GM19328 (cell line): ENCODE measurements at regions not wholly inside any gene's neighbourhood (a gene's known extent, or its start where the extent isn't known, plus 50 kb on each side); places are given as distances from the start of the nearest gene placed in this dataset.
"Not testable (repeated sequence)": the region's sequence is repeated elsewhere in the genome, so short reads cannot be mapped to it uniquely, and the experiment has no call there.

Experiments used
- ATAC-seq: cut with Tn5 transposase; IDR thresholded peaks from one replicate; pipeline ENCODE4 v1.9.1; 2021; ENCODE audit warnings: mild to moderate bottlenecking, moderate library complexity; ENCODE audit not compliant: unreplicated experiment

GRCh38 chr2:167844714-167845530 is 402.5 kb downstream of the STK39 start:
- ATAC-seq = no peak

GRCh38 chr2:167843657-167844056 is 403.7 kb downstream of the STK39 start:
- no peak for ATAC-seq

DNA sequence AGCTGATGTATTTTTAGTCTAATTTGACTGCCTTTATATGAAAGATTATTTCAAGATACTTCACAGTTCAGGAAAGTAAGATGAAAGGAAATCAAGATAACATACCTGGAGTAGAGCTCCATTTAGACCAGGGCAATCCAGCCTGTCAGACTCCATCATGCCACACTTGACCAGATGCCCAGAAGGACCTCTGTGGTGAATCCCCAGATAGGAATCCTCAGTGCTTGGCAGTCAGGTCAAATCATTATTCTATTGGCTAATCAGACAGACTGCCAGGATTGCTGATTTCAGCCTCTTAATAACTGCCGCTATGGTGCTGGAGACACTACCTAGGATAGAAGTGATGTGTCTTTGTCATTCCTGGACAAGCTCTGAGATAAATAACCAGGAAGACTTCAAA is 404.2 kb downstream of the STK39 start:
- ATAC-seq = no peak

DNA sequence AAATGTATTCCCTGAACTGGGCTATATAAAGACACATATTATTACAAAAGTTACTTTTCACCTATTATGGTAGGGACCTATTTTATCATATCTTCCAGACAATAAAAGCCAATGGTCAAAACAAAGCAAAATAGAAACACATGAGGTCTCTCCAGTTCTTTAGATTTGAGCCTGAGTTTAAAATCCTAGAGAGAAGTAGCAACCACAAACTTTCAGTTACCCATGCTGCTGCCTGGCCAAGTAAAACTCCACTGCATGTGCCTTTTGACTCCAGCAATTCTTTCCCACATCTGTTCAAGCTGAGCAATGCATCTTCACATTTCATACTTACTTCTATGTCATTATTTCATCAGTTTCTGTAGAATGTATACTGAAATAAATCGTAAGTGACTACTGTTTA is 405.3 kb downstream of the STK39 start:
- no peak for ATAC-seq

- not testable (repeated sequence) for ATAC-seq
These were observed 412.1 kb downstream of the STK39 start for GRCh38 chr2:167835290-167835689.

DNA sequence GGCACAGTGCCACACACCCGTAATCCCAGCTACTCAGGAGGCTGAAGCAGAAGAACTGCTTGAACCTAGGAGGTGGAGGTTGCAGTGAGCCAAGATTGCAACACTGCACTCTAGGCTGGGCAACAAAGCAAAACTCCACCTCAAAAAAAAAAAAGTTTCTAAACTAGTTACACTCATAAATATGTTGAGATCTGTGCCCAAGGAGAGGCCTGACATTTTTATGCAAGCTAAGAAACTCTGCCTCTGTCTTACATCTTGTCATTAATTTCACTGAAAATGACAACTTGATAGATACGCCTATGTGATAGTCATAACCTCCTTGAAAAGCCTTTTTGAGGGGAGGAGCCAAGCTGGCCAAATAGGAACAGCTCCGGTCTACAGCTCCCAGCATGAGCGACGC is 412.7 kb downstream of the STK39 start:
- ATAC-seq = no peak

GRCh38 chr2:167833294-167833693 is 414.1 kb downstream of the STK39 start:
- ATAC-seq = no peak

DNA sequence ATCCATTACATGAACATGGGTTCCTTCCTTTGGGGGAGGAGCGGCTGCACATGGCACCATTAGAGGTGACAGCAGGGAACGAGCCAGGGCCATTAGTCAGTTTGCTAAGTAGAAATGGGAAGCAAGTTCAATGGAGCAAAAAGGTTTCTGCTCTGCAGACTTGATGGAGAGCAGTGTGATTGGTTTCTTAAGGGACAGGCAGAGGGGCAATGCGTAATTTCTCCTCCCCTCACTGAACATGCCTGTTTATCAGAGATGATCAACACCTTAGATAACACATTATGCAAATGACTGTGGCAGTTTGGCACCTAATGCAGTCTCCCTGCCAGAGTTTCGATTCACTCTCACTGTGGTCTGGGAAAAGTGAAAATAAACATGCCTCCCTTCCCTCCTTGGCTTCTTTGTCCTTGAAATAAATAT is 414.5 kb downstream of the STK39 start:
- no peak for ATAC-seq

DNA sequence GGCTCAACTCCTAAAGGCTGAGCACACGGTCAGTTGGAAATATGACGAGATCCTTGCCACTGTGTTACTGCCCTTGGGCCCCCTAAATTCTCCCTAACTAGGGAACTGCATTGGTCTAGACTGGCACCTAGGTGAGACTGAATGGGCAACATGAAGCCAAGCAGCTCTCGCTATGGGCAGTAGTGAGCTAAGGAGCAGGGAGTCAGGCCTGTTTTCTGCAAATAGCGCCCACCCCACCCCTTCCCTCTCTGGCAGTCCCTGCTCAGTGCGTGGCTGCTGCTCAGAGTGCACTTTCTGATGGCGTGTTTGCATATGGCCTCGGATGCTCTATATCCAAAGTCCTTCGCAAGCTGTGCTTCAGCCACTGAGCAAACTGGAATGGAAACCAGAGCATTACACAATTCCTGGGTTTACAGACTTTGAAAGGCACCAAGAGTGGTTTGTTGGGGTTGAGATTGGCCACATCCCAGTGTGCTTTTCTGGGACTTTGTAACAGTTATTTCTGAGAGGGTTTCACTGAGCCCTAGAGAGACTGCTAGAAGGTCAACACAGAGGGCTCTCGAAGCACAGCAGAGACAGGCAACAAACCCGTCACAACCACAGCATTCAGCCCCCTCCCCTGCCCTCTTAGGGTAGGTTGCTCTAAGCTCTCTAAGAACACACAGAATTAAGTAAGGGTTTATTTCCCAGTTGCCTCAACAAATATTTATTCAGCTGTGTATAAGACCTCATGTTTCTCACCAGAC is 419.9 kb downstream of the STK39 start:
- ATAC-seq = no peak

GRCh38 chr2:167826906-167827305 is 420.5 kb downstream of the STK39 start:
- no peak for ATAC-seq

DNA sequence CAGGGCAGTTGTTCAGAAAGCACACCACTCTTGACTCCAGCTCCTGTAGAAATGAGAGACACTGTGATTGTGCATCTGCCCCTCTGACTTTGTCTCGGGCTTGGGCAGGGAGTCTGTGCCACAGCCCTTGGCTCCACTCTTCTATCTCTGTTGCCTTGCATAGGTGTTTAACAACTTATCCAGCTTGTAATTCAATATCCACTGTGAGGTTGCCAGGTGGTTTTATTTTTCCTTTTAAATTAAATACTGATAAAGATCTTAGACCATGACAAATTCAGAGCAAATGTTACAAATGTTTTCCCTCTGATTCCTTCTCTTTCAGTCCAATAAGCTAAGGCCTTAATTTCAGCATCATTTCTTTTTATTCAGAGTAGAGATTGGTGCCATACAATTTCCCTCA is 421.7 kb downstream of the STK39 start:
- ATAC-seq = no peak

DNA sequence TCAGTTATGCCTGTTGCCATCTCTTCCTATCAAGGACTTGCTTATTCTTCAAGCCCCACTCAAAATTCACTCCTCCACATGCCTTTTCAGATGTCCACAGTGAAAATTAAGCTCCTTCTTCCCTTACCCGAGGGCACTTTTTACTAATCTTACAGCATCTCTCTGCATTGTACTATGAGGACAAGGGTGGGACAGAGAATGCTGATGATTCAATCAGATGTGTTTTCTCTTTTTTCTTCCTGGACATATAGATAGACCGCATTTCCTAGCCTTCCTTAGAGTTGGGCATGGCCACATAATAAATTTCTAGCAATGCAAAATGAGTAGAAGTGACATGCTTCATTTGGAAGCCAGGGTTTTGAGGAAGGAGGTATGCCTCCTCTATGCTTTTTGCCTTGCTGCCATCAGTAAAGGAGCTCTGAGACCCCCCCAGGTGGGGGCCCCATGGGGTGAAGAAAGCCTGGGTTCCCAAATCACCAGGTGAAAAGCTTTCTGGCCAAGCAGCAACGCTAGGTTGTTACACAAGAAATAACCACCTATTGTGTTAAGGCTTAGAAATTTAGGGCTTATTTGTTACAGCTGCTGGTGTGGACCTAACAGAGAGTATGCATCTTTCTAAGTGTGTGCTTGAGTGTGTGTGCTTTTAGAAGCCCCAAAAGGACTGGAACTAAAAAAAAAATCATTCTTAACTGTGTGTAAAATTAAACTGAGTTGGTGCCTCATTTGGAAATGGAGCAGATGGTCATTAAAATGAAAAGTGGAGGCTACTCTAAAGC is 424.5 kb downstream of the STK39 start:
- no peak for ATAC-seq

DNA sequence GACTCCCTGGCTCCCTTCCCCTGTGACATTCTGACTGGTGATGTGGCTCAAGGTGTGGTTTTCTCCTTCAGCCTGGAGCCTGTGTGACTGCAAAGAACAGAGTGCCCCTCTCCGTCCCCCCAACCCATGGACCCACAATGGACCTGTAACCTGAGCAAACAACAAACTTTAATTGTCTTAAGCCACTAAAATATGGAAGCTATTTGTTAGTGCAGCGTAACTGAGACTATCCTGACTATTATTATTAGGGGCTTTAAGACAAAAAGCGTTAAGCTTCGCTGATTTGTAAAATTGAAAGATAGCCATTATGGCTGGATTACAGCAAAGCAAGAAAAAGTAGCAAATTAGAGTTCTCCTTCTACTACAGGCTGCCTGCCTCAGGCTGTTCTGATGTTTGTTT is 426.9 kb downstream of the STK39 start:
- no peak for ATAC-seq

DNA sequence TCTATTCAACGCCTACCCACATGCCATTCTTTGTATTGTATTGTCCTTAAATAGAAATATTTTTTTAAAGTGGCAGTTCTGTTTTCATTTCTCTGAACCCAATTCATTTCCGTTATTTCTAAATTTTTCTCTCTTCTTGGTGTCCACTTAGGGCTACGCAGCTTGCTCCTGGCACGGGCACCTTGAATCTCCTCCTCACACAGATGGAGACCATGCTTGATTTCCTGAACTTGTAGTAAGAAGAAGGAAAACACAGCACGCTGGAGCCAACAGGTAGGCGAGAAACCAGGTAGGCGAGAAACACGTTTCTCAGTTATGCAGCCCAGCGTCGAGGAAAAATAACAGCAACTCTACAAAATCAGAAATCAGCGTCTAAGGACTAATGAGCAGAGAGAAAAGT is 428.9 kb downstream of the STK39 start:
- no peak for ATAC-seq

GRCh38 chr2:167817908-167818307 is 429.5 kb downstream of the STK39 start:
- no peak for ATAC-seq

GRCh38 chr2:167817422-167817821 is 430.0 kb downstream of the STK39 start:
- no peak for ATAC-seq

DNA sequence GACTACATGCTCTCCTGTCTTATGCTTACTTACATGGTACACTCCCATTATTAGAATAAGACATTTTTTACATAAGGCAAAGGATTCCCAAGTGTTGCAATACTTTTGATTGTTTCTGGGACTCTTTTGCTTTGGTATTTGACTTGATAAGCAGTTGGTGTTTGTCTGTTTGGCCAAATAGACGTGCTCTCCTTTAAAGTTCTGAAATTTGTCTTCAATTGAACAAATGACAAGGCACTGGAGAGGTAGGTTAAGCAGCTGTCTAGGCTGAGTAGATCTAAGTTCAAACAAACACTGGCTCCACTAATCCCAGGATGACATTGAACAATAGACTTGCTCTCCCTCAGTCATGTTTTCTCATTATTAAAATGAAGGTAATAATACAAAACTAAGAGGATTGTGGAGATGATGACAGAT is 430.5 kb downstream of the STK39 start:
- no peak for ATAC-seq

- no peak for ATAC-seq
These were observed 432.3 kb downstream of the STK39 start for GRCh38 chr2:167814881-167815718.

GRCh38 chr2:167814482-167814880 is 432.9 kb downstream of the STK39 start:
- not testable (repeated sequence) for ATAC-seq

DNA sequence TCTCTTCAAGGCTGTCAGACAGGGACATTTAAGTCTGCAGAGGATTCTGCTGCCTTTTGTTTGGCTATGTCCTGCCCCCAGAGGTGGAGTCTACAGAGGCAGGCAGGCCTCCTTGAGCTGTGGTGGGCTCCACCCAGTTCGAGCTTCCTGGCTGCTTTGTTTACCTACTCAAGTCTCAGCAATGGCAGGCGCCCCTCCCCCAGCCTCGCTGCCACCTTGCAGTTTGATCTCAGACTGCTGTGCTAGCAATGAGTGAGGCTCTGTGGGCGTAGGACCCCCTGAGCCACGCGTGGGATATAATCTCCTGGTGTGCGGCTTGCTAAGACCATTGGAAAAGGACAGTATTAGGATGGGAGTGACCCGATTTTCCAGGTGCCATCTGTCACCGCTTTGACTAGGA is 437.6 kb downstream of the STK39 start:
- ATAC-seq = not testable (repeated sequence)
